H9 (cell line): ENCODE measurements at regions not wholly inside any gene's neighbourhood (a gene's known extent, or its start where the extent isn't known, plus 50 kb on each side); places are given as distances from the start of the nearest gene placed in this dataset.

Experiments
- DNase-seq: peaks from one replicate; pipeline ENCODE4 v3.0.0-alpha.2; 2017
- H2AFZ ChIP-seq: one replicate; pipeline ENCODE4 v1.6.1; 2013; ENCODE audit warnings: mild to moderate bottlenecking, low read length, control low read depth, moderate library complexity
- H2AK5ac ChIP-seq: 2 replicates; pipeline ENCODE4 v1.6.1; 2013; ENCODE audit warnings: low read length, control low read depth, mixed read lengths; ENCODE audit not compliant: insufficient read length
- H2BK120ac ChIP-seq: one replicate; pipeline ENCODE4 v1.6.1; 2013; ENCODE audit warnings: low read depth, mild to moderate bottlenecking, low read length, control low read depth, inconsistent platforms; ENCODE audit not compliant: poor library complexity, severe bottlenecking
- H2BK12ac ChIP-seq: 2 replicates; pipeline ENCODE4 v1.6.1; 2013; ENCODE audit warnings: low read length, control low read depth, mixed read lengths, low read depth; ENCODE audit not compliant: insufficient read length
- H2BK15ac ChIP-seq: 2 replicates; pipeline ENCODE4 v1.6.1; 2013; ENCODE audit warnings: low read depth, low read length, control low read depth
- H2BK20ac ChIP-seq: one replicate; pipeline ENCODE4 v1.6.1; 2013; ENCODE audit warnings: low read depth, mild to moderate bottlenecking, low read length, control low read depth, inconsistent platforms; ENCODE audit not compliant: poor library complexity, severe bottlenecking
- H2BK5ac ChIP-seq: 2 replicates; pipeline ENCODE4 v1.6.1; 2013; ENCODE audit warnings: low read length, control low read depth, mixed read lengths; ENCODE audit not compliant: insufficient read length
- H3K14ac ChIP-seq: 2 replicates; pipeline ENCODE4 v1.6.1; 2013; ENCODE audit warnings: low read length, control low read depth; ENCODE audit not compliant: insufficient read depth
- H3K18ac ChIP-seq: 2 replicates; pipeline ENCODE4 v1.6.1; 2013; ENCODE audit warnings: low read depth, mild to moderate bottlenecking, mixed read lengths, low read length, control low read depth; ENCODE audit not compliant: insufficient read length
- H3K23ac ChIP-seq: 2 replicates; pipeline ENCODE4 v1.6.1; 2013; ENCODE audit warnings: low read length, control low read depth, mixed read lengths, low read depth; ENCODE audit not compliant: insufficient read length
- H3K23me2 ChIP-seq: 2 replicates; pipeline ENCODE4 v1.6.1; 2013; ENCODE audit warnings: low read depth, mild to moderate bottlenecking, mixed read lengths, low read length, control low read depth; ENCODE audit not compliant: insufficient read length, poor library complexity, severe bottlenecking
- H3K27ac ChIP-seq: 2 replicates; pipeline ENCODE4 v1.5.1; 2013; ENCODE audit warnings: low read length, control low read depth, mixed read lengths, low read depth; ENCODE audit not compliant: insufficient read length
- H3K27me3 ChIP-seq: 2 replicates; pipeline ENCODE4 v1.6.1; 2013; ENCODE audit warnings: low read length, control low read depth, inconsistent platforms; ENCODE audit not compliant: insufficient read depth
- H3K4ac ChIP-seq: 2 replicates; pipeline ENCODE4 v1.6.1; 2013; ENCODE audit warnings: low read depth, mild to moderate bottlenecking, control low read depth, inconsistent platforms, low read length, moderate library complexity
- H3K4me1 ChIP-seq: 2 replicates; pipeline ENCODE4 v1.6.1; 2013; ENCODE audit warnings: low read length, control low read depth, inconsistent platforms; ENCODE audit not compliant: insufficient read depth
- H3K4me2 ChIP-seq: 2 replicates; pipeline ENCODE4 v1.6.1; 2013; ENCODE audit warnings: low read length, control low read depth, mixed read lengths; ENCODE audit not compliant: insufficient read length, insufficient read depth
- H3K56ac ChIP-seq: 2 replicates; pipeline ENCODE4 v1.6.1; 2013; ENCODE audit warnings: low read depth, mild to moderate bottlenecking, mixed read lengths, low read length, control low read depth; ENCODE audit not compliant: insufficient read length
- H3K79me1 ChIP-seq: 2 replicates; pipeline ENCODE4 v1.6.1; 2013; ENCODE audit warnings: low read depth, mild to moderate bottlenecking, moderate library complexity, low read length, control low read depth, inconsistent platforms; ENCODE audit not compliant: insufficient read depth, poor library complexity, severe bottlenecking
- H3K79me2 ChIP-seq: 2 replicates; pipeline ENCODE4 v1.6.1; 2013; ENCODE audit warnings: low read length, control low read depth, inconsistent platforms; ENCODE audit not compliant: insufficient read depth
- H3K9ac ChIP-seq: 2 replicates; pipeline ENCODE4 v1.6.1; 2013; ENCODE audit warnings: low read length, control low read depth, mixed read lengths; ENCODE audit not compliant: insufficient read length; ENCODE audit errors: extremely low read depth
- H3K9me3 ChIP-seq: one replicate; pipeline ENCODE4 v1.6.1; 2013; ENCODE audit warnings: low read depth, low read length, inconsistent platforms; ENCODE audit not compliant: control insufficient read depth
- H3T11ph ChIP-seq: one replicate; pipeline ENCODE4 v1.6.1; 2013; ENCODE audit warnings: mild to moderate bottlenecking, low read length, control low read depth, inconsistent platforms
- H4K20me1 ChIP-seq: one replicate; pipeline ENCODE4 v1.6.1; 2013; ENCODE audit not compliant: control insufficient read depth, insufficient read length, insufficient read depth
- H4K5ac ChIP-seq: 2 replicates; pipeline ENCODE4 v1.6.1; 2013; ENCODE audit warnings: low read depth, mild to moderate bottlenecking, mixed read lengths, low read length, control low read depth; ENCODE audit not compliant: insufficient read length
- H4K8ac ChIP-seq: replicated peaks from 2 replicates; pipeline ENCODE4 v1.6.1; 2013; ENCODE audit warnings: low read length, control low read depth, mixed read lengths, low read depth; ENCODE audit not compliant: insufficient read length
- H4K91ac ChIP-seq: 2 replicates; pipeline ENCODE4 v1.6.1; 2013; ENCODE audit warnings: low read depth, mild to moderate bottlenecking, moderate library complexity, mixed read lengths, low read length, control low read depth; ENCODE audit not compliant: insufficient read length
- H3K27ac Mint-ChIP-seq, 3 experiments: 2 replicates in 2 of 3; 3 replicates in 1 of 3; pipeline ENCODE4 v1.8.0; 2020 to 2021; ENCODE audit warnings: mixed read lengths in 3 of 3, mild to moderate bottlenecking in 1 of 3, moderate library complexity in 1 of 3
- H3K27me3 Mint-ChIP-seq: 2 replicates; pipeline ENCODE4 v1.8.0; 2021; ENCODE audit warnings: low read depth, mild to moderate bottlenecking, moderate library complexity, mixed read lengths
- H3K36me3 Mint-ChIP-seq, 3 experiments: 2 replicates in 2 of 3; 3 replicates in 1 of 3; pipeline ENCODE4 v1.8.0; 2020 to 2021; ENCODE audit warnings: low read depth in 3 of 3, mixed read lengths in 3 of 3; ENCODE audit not compliant: insufficient read depth in 1 of 3
- H3K4me1 Mint-ChIP-seq, 2 experiments: 2 replicates each; pipeline ENCODE4 v1.8.0; 2020; ENCODE audit warnings: mixed read lengths in 2 of 2
- H3K4me3 Mint-ChIP-seq, 2 experiments: 2 replicates in 1 of 2; 3 replicates in 1 of 2; pipeline ENCODE4 v1.8.0; 2020 to 2021; ENCODE audit warnings: mild to moderate bottlenecking in 2 of 2, mixed read lengths in 2 of 2, moderate library complexity in 1 of 2
- H3K9me3 Mint-ChIP-seq, 2 experiments: 2 replicates in 1 of 2; 3 replicates in 1 of 2; pipeline ENCODE4 v1.8.0; 2020; ENCODE audit warnings: mild to moderate bottlenecking in 2 of 2, mixed read lengths in 2 of 2, moderate library complexity in 1 of 2
- WGBS: extraction: QIAGEN DNeasy Blood & Tissue Kit; methylation state at CpG from one replicate; pipeline ENCODE4 v1.1.7; 2013; ENCODE audit warnings: missing lambda C conversion rate, low lambda C conversion rate, mixed read lengths; ENCODE audit not compliant: insufficient read length; ENCODE audit errors: extremely low coverage; 5-methylcytosine and 5-hydroxymethylcytosine counted together
- TF ChIP-seq, protein P1 (sequence below): fragments of 200-600 bp; sonication (generic); conservative IDR thresholded peaks from 3 replicates; pipeline ENCODE4 v1.8.0; 2021; ENCODE audit warnings: antibody characterized with exemption, mild to moderate bottlenecking

GRCh38 chr5:24773261-24773660 lies 128.5 kb upstream of the CDH10 start:
- Histone ChIP-seq H2AFZ (no peak overlapping the region), H2BK20ac (no peak overlapping the region), H3K27ac (no peak overlapping the region), H3K23me2 (no peaks in the 10 kb centered on the region), H3K56ac (no peak overlapping the region), H4K5ac (no peak overlapping the region), H2BK12ac (no peak overlapping the region), H3K18ac (no peak overlapping the region), H4K8ac (no peak overlapping the region), H2BK5ac (no peak overlapping the region), H3K4me2 (no peak overlapping the region), H3K23ac (no peak overlapping the region), H3K79me1 (no peaks in the 10 kb centered on the region), H3K27me3 (no peaks in the 10 kb centered on the region), H2BK15ac (no peak overlapping the region), H3K4me1 (no peaks in the 10 kb centered on the region), H3K9ac (no peak overlapping the region), H2AK5ac (no peak overlapping the region), H3K9me3 (no peaks in the 10 kb centered on the region), H4K91ac (no peak overlapping the region), H3K4ac (no peak overlapping the region), H3K79me2 (no peaks in the 10 kb centered on the region), H4K20me1 (no peaks in the 10 kb centered on the region), H3T11ph (no peak overlapping the region), H3K14ac (no peak overlapping the region), H2BK120ac (no peak overlapping the region)
- Mint-ChIP-seq H3K27me3 (no peaks in the 10 kb centered on the region), H3K9me3 (no peaks in the 10 kb centered on the region), H3K4me1 (no peaks in the 10 kb centered on the region), H3K4me3 (no peak overlapping the region), H3K27ac (no peak overlapping the region), H3K36me3 (no peaks in the 10 kb centered on the region)
- DNase-seq: no peak
- TF ChIP-seq, protein P1, sequence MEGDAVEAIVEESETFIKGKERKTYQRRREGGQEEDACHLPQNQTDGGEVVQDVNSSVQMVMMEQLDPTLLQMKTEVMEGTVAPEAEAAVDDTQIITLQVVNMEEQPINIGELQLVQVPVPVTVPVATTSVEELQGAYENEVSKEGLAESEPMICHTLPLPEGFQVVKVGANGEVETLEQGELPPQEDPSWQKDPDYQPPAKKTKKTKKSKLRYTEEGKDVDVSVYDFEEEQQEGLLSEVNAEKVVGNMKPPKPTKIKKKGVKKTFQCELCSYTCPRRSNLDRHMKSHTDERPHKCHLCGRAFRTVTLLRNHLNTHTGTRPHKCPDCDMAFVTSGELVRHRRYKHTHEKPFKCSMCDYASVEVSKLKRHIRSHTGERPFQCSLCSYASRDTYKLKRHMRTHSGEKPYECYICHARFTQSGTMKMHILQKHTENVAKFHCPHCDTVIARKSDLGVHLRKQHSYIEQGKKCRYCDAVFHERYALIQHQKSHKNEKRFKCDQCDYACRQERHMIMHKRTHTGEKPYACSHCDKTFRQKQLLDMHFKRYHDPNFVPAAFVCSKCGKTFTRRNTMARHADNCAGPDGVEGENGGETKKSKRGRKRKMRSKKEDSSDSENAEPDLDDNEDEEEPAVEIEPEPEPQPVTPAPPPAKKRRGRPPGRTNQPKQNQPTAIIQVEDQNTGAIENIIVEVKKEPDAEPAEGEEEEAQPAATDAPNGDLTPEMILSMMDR: no peak
- no CpG with 5 or more reads among the region's 1 CpG for WGBS
